HL-60 (cell line): ENCODE measurements at regions not wholly inside any gene's neighbourhood (a gene's known extent, or its start where the extent isn't known, plus 50 kb on each side); places are given as distances from the start of the nearest gene placed in this dataset.

Experiments
- DNase-seq, 2 experiments: peaks; one replicate each; pipeline ENCODE4 v3.0.0-alpha.2; 2010 to 2020; ENCODE audit warnings: low read depth in 1 of 2, low spot score in 1 of 2
- H3K27ac ChIP-seq: fragments of 250-450 bp; sonication (Bioruptor Pico); replicated peaks from 2 replicates; pipeline ENCODE4 v1.5.1; 2020; ENCODE audit warnings: mild to moderate bottlenecking, moderate library complexity
- H3K27me3 ChIP-seq: fragments of 250-450 bp; sonication (Bioruptor Pico); 2 replicates; pipeline ENCODE4 v1.5.1; 2021; ENCODE audit warnings: mild to moderate bottlenecking, moderate library complexity; ENCODE audit not compliant: insufficient read depth, poor library complexity, severe bottlenecking
- H3K4me3 ChIP-seq: replicated peaks from 2 replicates; pipeline ENCODE4 v1.5.1; 2011; ENCODE audit warnings: mild to moderate bottlenecking, control low read depth, low read length; ENCODE audit not compliant: insufficient read depth
- GABPA ChIP-seq: IDR thresholded peaks from 2 replicates; pipeline ENCODE4 v1.6.1; 2012; ENCODE audit warnings: low read depth
- POLR2AphosphoS5 ChIP-seq: IDR thresholded peaks from 2 replicates; pipeline ENCODE4 v1.6.1; 2012; ENCODE audit warnings: low read depth
- REST ChIP-seq: IDR thresholded peaks from 2 replicates; pipeline ENCODE4 v1.6.1; 2012; ENCODE audit warnings: low read depth; ENCODE audit not compliant: insufficient replicate concordance
- SPI1 ChIP-seq: IDR thresholded peaks from 2 replicates; pipeline ENCODE4 v1.6.1; 2012; ENCODE audit warnings: low read depth, mild to moderate bottlenecking, borderline replicate concordance
- TF ChIP-seq, protein P1 (sequence below): IDR thresholded peaks from one replicate; pipeline ENCODE4 v1.5.1; 2011; ENCODE audit warnings: low read length, control low read depth, inconsistent platforms; ENCODE audit not compliant: insufficient read depth

GRCh38 chr12:19857204-19857603 is 417.9 kb downstream of the AEBP2 start:
- TF ChIP-seq SPI1 (no peak), POLR2AphosphoS5 (no peak), REST (no peak), GABPA (no peak)
- TF ChIP-seq, protein P1, sequence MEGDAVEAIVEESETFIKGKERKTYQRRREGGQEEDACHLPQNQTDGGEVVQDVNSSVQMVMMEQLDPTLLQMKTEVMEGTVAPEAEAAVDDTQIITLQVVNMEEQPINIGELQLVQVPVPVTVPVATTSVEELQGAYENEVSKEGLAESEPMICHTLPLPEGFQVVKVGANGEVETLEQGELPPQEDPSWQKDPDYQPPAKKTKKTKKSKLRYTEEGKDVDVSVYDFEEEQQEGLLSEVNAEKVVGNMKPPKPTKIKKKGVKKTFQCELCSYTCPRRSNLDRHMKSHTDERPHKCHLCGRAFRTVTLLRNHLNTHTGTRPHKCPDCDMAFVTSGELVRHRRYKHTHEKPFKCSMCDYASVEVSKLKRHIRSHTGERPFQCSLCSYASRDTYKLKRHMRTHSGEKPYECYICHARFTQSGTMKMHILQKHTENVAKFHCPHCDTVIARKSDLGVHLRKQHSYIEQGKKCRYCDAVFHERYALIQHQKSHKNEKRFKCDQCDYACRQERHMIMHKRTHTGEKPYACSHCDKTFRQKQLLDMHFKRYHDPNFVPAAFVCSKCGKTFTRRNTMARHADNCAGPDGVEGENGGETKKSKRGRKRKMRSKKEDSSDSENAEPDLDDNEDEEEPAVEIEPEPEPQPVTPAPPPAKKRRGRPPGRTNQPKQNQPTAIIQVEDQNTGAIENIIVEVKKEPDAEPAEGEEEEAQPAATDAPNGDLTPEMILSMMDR: no peak
- Histone ChIP-seq H3K27ac (no peak overlapping the region), H3K27me3 (no peaks in the 10 kb centered on the region), H3K4me3 (no peak overlapping the region)
- no peak for DNase-seq

DNA sequence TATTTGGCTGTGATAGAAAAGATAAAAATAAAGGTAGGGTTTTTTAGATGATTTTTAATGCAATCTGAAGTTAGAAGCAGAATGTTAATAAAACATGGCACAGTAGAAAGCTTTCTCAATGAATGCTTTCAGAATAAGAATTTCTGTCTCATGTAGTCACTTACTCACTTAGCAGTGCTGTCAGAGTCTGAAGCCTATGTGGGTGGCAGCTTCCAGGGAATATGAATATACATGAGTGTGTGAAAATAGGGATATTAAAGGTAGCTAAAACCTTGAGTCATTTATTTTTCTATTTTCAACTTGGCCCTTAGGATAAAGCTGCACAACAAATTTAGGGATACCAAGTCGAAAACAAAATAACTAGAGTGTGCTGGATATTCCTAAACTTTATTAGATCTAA is 427.9 kb downstream of the AEBP2 start:
- H3K27ac ChIP-seq: no peak overlapping the region
- no peak overlapping the region for H3K4me3 ChIP-seq
- no peak for DNase-seq
- no peaks in the 10 kb centered on the region for H3K27me3 ChIP-seq
- TF ChIP-seq, protein P1: no peak
- no peak for TF ChIP-seq REST
- TF ChIP-seq GABPA: no peak
- TF ChIP-seq POLR2AphosphoS5: no peak
- no peak for TF ChIP-seq SPI1

DNA sequence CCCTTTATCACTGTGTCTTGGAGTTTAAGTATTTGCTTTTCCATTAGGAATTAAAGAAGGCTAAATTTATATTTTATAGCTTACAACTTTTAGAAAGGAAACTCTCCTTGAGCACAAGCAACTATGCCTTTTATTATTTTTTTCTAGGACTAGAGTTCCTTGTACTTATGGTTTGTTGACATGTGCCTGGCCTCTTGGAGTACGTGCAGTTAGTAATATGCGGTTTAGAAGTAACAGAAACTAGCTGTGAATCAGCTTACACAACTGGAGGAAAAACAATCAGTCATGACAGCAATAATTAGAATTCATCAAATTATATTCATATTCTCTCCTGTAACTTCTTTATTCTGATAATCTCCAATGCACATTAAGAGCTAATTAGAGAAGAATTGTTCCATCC is 428.7 kb downstream of the AEBP2 start:
- H3K4me3 ChIP-seq: no peak overlapping the region
- TF ChIP-seq POLR2AphosphoS5 (no peak), SPI1 (no peak)
- no peak overlapping the region for H3K27ac ChIP-seq
- no peaks in the 10 kb centered on the region for H3K27me3 ChIP-seq
- DNase-seq: no peak

DNA sequence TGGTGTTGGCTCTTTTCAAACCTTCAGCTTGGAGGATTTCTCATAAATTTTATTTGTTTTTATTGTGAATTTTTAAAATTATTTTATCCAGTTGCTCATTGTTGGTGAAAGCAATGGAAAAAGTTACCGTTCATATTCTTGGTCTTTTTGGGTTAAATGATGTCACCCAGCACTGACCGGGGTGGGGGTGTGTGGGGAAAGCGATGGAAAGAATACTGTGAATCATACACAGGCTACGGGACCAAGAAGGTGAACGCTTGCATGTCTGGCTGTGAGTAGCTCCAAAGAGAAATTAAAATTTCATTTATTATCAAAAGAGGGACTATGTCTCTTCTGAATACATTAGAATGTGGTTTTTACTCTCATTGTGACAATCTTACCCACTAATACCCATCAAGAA is 430.1 kb downstream of the AEBP2 start:
- DNase-seq: no peak
- Histone ChIP-seq H3K4me3 (no peak overlapping the region), H3K27ac (no peak overlapping the region), H3K27me3 (no peaks in the 10 kb centered on the region)
- TF ChIP-seq SPI1 (no peak), GABPA (no peak), POLR2AphosphoS5 (no peak), REST (no peak)
- TF ChIP-seq, protein P1: no peak
